ENCODE measurements at regions not wholly inside any gene's neighbourhood (a gene's known extent, or its start where the extent isn't known, plus 50 kb on each side); places are given as distances from the start of the nearest gene placed in this dataset.

DNA sequence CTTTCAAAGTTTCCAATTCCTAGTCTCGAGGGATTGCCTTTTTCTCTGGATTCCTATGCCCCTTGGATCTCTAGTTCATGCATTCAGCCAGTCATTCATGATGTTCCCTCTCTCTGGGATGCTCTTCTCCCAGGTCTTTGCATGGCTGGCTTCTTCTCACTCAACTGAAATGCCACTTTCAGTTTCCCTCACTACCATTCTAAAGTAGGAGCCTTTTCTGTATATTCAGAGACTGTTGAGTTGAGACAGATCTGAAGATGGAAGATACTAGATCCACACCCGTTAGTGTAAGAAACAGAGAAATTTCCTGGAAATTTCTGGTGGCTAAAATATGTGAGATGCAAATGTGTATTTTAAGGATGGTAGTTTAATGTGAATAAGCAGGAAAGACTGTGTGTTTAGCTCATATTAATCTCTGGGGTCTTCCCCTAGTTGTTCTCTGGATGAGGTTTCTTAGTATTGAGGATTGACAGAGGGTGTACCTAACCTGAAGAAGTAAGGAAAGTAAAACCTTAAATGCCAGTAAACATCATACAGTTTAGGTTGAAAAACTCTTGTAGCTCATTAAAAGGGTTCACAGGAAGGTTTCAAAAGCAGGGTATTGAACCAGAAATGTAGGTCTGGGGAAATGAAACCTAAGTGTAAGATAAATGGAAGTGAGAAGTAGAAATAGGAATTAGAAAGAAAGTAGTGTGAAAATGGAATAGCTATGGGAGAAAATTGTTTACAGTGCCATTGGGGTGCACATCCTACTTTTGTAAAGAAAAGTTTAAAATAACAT lies 331.3 kb downstream of the NDFIP2 start:
- Histone ChIP-seq H3K4me2 (ENCODE audit: low read length) (no peak overlapping the region), H3K4me1 (ENCODE audit: control insufficient read depth in 1 of 2, insufficient read depth in 2 of 2, low read length in 2 of 2) (no peaks in the 10 kb centered on the region; a peak in 1 of 4 replicates), H3K4me3 (replicated peaks in 1 of 2; ENCODE audit: low read depth in 1 of 2, low read length in 2 of 2) (no peak overlapping the region), H3K27ac (ENCODE audit: low read depth, low read length) (no peak overlapping the region), H3K79me2 (ENCODE audit: insufficient read depth, low read length) (no peaks in the 10 kb centered on the region), H3K9me3 (ENCODE audit: control insufficient read depth in 1 of 2, insufficient read depth in 1 of 2, low read depth in 1 of 2, low read length in 2 of 2) (no peaks in the 10 kb centered on the region; a peak in 1 of 4 replicates), H3K36me3 (ENCODE audit: control insufficient read depth in 1 of 2, insufficient read depth in 2 of 2, low read length in 2 of 2) (no peaks in the 10 kb centered on the region), H4K20me1 (ENCODE audit: insufficient read depth) (no peaks in the 10 kb centered on the region), H3K9me2 (ENCODE audit: insufficient read depth) (no peaks in the 10 kb centered on the region), H2AFZ (ENCODE audit: low read depth, low read length, poor library complexity, severe bottlenecking) (no peak overlapping the region), H3K27me3 (ENCODE audit: insufficient read depth, low read length) (no peaks in the 10 kb centered on the region), H3K9ac (ENCODE audit: low read length) (no peak overlapping the region)
- RAD21 ChIA-PET (ENCODE audit: low non-redundant PET in 1 of 2, low total read pairs in 2 of 2, uncharacterized antibody in 2 of 2, unreplicated experiment in 2 of 2): no interaction called here
- DNase-seq (ENCODE audit: low read depth, low spot score): no peak
- intact Hi-C loops (cut with micrococcal nuclease): no loop called here
- CTCF ChIA-PET: no interaction called here
- POLR2A ChIA-PET: no interaction called here
- BruUV-seq (replicated peaks): no TSS peak
- ATAC-seq: no peak
- TF ChIP-seq EZH2phosphoT487 (IDR thresholded peaks at IDR 0.05; ENCODE audit: borderline replicate concordance): no peak
- TF ChIP-seq ELF1 (IDR thresholded peaks at IDR 0.05; ENCODE audit: borderline replicate concordance, low read depth): no peak
- no peak for TF ChIP-seq RAD21 (IDR thresholded peaks at IDR 0.05; ENCODE audit: low read depth)
- TF ChIP-seq, protein P1, sequence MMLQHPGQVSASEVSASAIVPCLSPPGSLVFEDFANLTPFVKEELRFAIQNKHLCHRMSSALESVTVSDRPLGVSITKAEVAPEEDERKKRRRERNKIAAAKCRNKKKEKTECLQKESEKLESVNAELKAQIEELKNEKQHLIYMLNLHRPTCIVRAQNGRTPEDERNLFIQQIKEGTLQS (IDR thresholded peaks at IDR 0.05): no peak
- TF ChIP-seq SIN3A (IDR thresholded peaks at IDR 0.05; ENCODE audit: low read depth): no peak
- no peak for TF ChIP-seq SP1 (IDR thresholded peaks at IDR 0.05; ENCODE audit: low read depth)
- TF ChIP-seq YY1 (IDR thresholded peaks at IDR 0.05; ENCODE audit: extremely low read depth, insufficient replicate concordance, low read depth, low read length): no peak
- TF ChIP-seq ZFX (IDR thresholded peaks at IDR 0.05): no peak
- no peak for TF ChIP-seq FOSL1 (IDR thresholded peaks at IDR 0.05; ENCODE audit: low read depth)

DNA sequence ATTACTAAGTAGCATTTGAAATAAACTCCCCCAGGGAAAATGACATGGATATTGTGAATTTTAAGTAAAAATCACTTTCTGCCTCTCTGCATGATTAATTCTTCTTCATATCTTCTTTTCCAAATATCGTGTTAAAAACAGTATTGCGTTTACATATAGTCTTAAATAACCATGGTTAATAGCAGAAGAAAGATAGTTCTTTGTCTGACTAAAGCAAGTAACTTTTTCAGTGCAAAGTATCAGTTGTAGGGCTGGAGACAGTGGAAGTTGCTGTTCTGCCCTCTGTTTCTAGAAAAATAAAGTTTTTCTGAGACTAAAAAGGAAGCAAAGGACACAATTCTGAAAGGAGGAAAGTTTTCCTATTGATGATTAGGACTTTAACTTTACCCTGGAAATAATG lies 330.2 kb downstream of the NDFIP2 start:
- intact Hi-C loops (cut with micrococcal nuclease): no loop called here
- Histone ChIP-seq H2AFZ (ENCODE audit: low read depth, low read length, poor library complexity, severe bottlenecking) (no peak overlapping the region), H3K4me3 (replicated peaks in 1 of 2; ENCODE audit: low read depth in 1 of 2, low read length in 2 of 2) (no peak overlapping the region), H4K20me1 (ENCODE audit: insufficient read depth) (no peaks in the 10 kb centered on the region), H3K9me3 (ENCODE audit: control insufficient read depth in 1 of 2, insufficient read depth in 1 of 2, low read depth in 1 of 2, low read length in 2 of 2) (no peaks in the 10 kb centered on the region; a peak in 1 of 4 replicates), H3K9me2 (ENCODE audit: insufficient read depth) (no peaks in the 10 kb centered on the region), H3K4me2 (ENCODE audit: low read length) (no peak overlapping the region), H3K4me1 (ENCODE audit: control insufficient read depth in 1 of 2, insufficient read depth in 2 of 2, low read length in 2 of 2) (no peaks in the 10 kb centered on the region; a peak in 1 of 4 replicates), H3K36me3 (ENCODE audit: control insufficient read depth in 1 of 2, insufficient read depth in 2 of 2, low read length in 2 of 2) (no peaks in the 10 kb centered on the region), H3K9ac (ENCODE audit: low read length) (no peak overlapping the region), H3K79me2 (ENCODE audit: insufficient read depth, low read length) (no peaks in the 10 kb centered on the region), H3K27me3 (ENCODE audit: insufficient read depth, low read length) (no peaks in the 10 kb centered on the region), H3K27ac (ENCODE audit: low read depth, low read length) (no peak overlapping the region)
- CTCF ChIA-PET: no interaction called here
- TF ChIP-seq CBX3 (IDR thresholded peaks at IDR 0.05; ENCODE audit: low read depth) (no peak), RAD21 (IDR thresholded peaks at IDR 0.05; ENCODE audit: low read depth) (no peak), YY1 (IDR thresholded peaks at IDR 0.05; ENCODE audit: extremely low read depth, insufficient replicate concordance, low read depth, low read length) (no peak), CEBPB (IDR thresholded peaks at IDR 0.05; ENCODE audit: low read depth) (no peak), JUND (IDR thresholded peaks at IDR 0.05) (no peak)
- no peak for ATAC-seq
- POLR2A ChIA-PET: no interaction called here
- RAD21 ChIA-PET (ENCODE audit: low non-redundant PET in 1 of 2, low total read pairs in 2 of 2, uncharacterized antibody in 2 of 2, unreplicated experiment in 2 of 2): no interaction called here
- no TSS peak for BruUV-seq (replicated peaks)
- DNase-seq (ENCODE audit: low read depth, low spot score): no peak
